Lung microvascular endothelial cell (primary cell): ENCODE measurements at regions not wholly inside any gene's neighbourhood (a gene's known extent, or its start where the extent isn't known, plus 50 kb on each side); places are given as distances from the start of the nearest gene placed in this dataset.
"Not testable (repeated sequence)": the region's sequence is repeated elsewhere in the genome, so short reads cannot be mapped to it uniquely, and the experiment has no call there.

ENCODE experiments used
- DNase-seq, 2 donors: peaks; one replicate each; pipeline versions ENCODE4 v3.0.0 to v3.0.0-alpha.2; 2010; ENCODE audit warnings: low read depth in 2 of 2

DNA sequence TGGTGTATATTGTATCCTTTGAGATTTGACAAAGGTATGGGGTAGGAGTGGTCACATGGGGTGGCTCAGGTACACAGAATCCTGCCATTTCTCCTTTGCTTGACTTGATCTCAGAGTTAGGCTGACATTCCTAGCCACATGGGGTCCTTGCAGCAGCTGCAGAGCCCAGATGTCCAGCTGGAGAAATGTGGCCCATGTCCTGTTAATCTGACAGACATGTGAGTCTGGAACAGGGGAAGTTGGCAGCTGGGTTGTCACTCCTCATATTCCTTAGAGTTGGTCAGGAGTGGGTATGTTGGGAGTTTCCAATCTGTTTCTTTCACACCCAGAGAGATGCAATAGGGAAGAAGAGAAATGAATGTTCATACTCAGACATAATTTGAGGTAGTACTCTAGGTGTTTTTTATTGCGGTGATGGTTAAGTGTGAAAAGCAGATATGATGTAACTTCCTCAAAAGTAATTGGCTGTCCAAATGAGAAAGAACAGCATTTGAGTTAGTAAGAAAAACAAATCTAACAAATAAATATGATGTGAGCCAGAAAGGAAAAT, 402.6 kb upstream of the MEIS1 start:
- DNase-seq: no peak

- no peak for DNase-seq
These were observed 403.7 kb upstream of the MEIS1 start for GRCh38 chr2:66031236-66031635.

GRCh38 chr2:66030553-66030952, 404.4 kb upstream of the MEIS1 start:
- no peak for DNase-seq

- DNase-seq: no peak
These were observed 410.5 kb upstream of the MEIS1 start for GRCh38 chr2:66024391-66024790.

- no peak for DNase-seq
These were observed 413.6 kb upstream of the MEIS1 start for GRCh38 chr2:66021296-66021695.

DNA sequence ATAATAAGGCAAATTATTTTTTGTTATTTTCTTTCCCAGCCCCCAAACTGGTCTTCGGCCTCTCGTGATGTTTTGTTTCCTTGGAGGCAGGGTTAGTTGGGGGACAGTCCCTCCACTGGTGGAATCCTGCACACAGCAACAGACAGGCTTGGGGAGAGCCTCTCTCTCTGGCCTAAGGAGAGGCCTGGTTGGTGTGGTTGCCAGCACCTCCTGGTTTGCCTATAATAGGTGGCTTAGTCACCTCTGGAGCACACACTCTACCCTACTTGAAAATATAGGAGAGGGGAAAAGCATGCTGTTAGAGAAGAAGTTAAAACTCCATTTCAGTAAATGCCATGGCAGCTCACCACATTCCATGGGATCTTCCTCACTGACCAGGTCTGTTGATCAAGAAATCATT, 417.2 kb upstream of the MEIS1 start:
- no peak for DNase-seq

DNA sequence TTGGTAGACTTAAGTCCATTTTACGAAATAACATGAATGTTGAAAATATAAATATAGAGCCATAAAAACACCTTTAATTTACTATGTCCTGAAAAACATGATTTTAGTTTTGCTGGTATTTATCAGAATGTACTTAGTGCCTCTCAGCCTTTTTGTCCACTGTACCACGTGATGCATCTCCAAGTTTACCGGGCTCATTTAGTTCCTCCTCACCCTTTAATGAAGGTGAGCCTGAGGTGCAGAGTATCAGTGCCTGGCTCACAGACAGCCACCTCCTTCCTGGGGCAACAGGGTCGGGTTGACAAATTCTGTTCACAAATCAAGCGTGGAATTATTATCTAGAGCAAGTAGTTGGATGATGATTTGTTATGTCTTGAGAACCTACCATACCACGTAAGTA, 420.5 kb upstream of the MEIS1 start:
- DNase-seq: no peak

- no peak for DNase-seq
These were observed 421.5 kb upstream of the MEIS1 start for GRCh38 chr2:66013456-66013855.

DNA sequence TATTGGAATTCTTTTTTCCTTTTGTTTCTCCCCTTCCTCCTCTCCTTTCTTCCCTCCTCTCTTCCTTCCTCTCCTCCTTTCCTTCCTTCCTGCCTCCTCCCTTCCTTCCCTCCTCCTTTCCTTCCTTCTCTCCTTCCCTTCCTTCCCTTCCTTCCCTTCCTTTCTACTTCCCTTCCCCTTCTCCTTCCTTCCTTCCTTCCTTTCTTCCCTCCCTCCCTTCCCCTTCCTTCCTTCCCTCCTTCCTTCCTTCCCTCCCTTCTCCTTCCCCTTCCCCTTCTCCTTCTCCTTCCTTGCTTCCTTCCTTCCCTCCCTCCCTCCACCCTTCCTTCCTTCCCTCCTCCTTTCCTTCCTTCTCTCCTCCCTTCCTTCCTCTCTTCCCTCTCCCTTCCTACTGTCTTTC, 431.0 kb upstream of the MEIS1 start:
- DNase-seq: no peak

DNA sequence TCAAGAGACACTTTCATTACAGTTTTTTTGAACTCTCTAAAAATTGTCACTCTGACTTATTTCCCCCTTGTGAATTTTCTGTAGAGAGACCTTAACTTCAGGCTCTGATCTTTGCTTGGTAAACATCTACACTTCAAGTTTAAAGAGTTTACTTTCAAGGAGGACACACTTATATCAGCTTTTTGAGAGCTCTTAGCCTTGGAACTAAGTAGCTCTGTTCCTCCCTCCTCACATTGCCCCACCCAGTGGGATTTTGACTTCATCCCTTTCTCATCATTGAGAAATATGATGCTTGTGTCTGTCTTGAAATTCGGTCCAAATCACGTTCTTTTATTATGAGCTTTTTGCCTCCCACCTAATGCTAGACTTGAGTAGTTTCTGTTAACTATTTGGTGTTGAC, 433.4 kb upstream of the MEIS1 start:
- DNase-seq: no peak

GRCh38 chr2:66000901-66001300, 434.0 kb upstream of the MEIS1 start:
- DNase-seq: no peak

- DNase-seq: no peak
These were observed 435.1 kb upstream of the MEIS1 start for GRCh38 chr2:65999796-66000195.

DNA sequence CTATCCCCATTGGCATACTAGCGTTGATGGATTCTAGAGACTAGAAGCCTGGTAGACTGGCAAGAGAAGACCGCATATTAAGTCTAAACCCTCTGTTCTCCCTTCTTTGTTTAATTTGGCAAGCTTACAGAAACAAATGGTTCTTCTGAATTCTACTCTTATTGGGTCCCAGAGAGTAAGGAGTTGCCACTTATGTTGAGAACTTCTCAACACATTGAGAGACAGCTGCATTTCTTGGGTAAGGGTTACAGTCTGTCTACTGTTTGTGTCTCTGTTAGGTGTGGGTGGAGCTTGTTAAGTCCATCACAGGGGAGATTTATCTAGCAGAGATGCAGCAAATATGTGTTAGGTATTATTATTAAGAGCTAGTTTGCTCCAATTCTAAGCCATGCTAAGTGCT, 435.8 kb upstream of the MEIS1 start:
- DNase-seq: no peak

DNA sequence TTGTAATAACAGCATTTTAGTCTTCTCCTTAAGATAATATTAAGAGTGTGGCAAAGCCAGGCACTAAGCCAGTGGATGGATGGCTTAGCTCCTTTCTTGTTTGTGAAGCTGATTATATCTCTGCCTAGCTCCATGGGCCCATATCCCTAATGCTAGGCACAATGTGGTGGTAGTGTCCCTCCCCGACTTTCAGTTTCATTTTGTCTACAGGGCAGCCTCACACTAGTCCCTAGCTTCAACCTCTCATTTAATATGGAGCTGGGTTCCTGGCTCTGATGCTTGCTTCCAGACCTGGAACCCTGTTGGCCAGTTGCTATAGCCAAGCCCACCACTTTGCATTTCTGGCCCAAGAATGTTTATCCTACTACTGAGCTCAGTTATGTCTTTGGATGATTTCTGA, 437.0 kb upstream of the MEIS1 start:
- DNase-seq: no peak

- DNase-seq: no peak
These were observed 442.7 kb upstream of the MEIS1 start for GRCh38 chr2:65992198-65992554.

DNA sequence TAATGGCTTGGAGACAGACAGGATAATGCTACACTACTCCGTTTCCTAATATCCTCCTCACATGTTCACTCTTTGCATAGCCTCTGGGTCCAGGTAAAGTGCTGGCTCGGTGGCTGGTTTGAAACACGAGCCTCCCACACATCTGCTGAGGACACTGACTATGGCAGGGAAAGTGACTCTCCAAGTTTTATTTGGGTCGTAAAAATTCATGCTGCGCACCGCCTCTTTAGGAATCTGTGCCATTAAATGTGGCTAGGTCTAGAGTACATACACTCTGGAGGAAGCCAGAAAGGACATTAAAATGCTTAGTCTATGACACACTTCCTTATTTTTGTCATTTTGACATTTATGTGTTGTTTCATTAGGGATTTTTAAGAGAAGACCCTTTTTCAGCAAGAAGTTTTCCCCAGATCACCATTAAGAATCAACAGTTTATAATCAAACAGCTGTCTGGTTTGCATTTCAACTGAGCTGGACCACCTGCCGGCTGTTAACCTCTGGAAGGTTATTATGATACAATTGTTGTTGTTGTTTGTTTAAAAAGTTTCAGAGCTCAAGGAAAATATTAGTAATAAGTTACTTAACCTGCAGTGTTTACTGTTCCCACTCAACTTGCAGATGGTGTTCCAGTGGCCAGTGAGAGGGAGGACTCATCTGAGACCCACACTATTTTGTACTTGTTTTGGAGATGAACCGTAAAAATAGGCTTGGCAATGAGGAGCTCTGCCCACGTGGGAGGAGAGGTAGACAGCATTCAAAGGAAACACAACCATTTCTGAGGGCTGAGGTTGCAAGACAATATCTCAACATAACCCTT, 443.3 kb upstream of the MEIS1 start:
- DNase-seq: no peak

- no peak for DNase-seq
These were observed 448.9 kb upstream of the MEIS1 start for GRCh38 chr2:65985986-65986385.

- no peak for DNase-seq
These were observed 454.4 kb upstream of the MEIS1 start for GRCh38 chr2:65980531-65980930.

- DNase-seq: no peak
These were observed 455.5 kb upstream of the MEIS1 start for GRCh38 chr2:65979446-65979845.

DNA sequence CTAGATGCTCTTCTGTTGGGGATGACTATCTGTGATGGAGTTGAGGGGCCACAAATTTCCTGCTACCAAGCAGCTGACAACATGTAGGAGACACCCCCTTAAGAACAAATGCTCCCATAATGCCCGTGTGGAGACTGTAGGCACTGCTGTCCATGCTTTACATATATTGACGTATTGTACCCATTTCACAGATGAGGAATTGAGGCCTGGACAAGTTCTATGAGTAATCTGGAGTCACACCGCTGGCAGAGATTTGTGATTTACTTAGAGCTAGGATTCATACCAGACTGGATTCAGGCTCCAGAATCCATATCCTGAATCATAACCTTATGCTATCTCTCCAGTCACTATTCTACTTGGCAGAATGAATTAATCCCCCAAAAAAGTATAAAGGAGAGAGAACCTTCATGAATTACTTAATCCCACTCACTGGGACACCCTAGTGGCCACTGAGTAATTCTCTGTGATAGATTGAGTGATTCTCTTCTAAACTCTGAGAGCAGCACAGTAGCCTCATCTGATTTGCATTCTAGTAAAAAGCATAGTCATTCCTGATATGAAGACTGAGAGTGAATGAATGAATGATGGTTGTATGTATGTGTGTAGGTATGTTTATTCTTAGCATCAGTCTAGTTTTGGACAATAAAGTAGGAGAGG, 460.7 kb upstream of the MEIS1 start:
- no peak for DNase-seq

DNA sequence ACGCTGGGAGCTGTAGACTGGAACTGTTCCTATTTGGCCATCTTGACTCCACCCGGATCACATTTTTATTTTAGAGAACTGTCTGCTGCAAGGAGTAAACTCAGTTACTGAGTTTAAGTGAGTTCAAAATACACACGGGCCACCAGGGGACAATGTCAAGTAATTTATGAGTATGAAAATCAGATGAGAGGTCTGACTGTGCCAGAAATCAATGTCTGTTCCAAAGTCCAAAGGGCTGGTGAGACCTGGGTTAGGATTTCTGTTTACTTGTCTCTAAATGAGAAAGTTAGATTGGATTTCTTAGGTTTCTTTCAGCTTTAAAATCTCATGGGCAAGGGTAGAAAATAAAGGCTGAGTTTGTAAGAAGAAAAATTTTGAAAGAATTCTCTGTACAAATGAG, 465.8 kb upstream of the MEIS1 start:
- no peak for DNase-seq

GRCh38 chr2:65963303-65963702, 471.6 kb upstream of the MEIS1 start:
- not testable (repeated sequence) for DNase-seq

DNA sequence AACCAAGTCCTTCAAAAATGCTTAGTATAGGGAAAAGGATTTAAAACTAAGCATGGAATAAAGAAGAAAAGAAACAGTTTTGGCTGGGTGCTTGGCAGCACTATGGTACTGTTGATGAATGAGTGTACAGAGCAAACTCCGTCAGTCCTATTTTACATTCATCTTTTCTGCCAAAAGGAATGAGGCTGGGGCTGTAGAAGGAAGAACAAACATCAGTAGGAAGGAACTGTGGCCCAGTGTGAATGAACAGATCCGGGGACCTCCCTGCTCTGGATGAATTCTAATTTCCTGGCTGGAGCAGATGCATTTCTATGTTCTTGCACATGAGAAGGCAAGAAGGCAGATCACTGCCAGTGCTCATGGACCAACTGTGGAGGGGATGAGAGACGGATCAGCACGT, 474.0 kb upstream of the MEIS1 start:
- DNase-seq: no peak
